Prostate gland (tissue), 2 donors: ENCODE measurements at regions not wholly inside any gene's neighbourhood (a gene's known extent, or its start where the extent isn't known, plus 50 kb on each side); places are given as distances from the start of the nearest gene placed in this dataset.

Experiments used
- DNase-seq: peaks from one replicate; pipeline ENCODE4 v3.0.0-alpha.2; 2019; ENCODE audit warnings: low spot score
- H3K27ac ChIP-seq, 2 donors: fragments of 200-600 bp; sonication (generic); 2 replicates each; pipeline ENCODE4 v1.5.1; 2017 to 2019
- H3K27me3 ChIP-seq: fragments of 200-600 bp; sonication (generic); replicated peaks from 2 replicates; pipeline ENCODE4 v1.5.1; 2019; ENCODE audit not compliant: insufficient read depth
- H3K36me3 ChIP-seq, 2 donors: fragments of 200-600 bp; sonication (generic); 1 replicate in 1 of 2; 2 replicates in 1 of 2; pipeline versions ENCODE4 v1.5.1 to v1.8.1; 2017 to 2019
- H3K4me1 ChIP-seq: fragments of 200-600 bp; sonication (generic); replicated peaks from 2 replicates; pipeline ENCODE4 v1.5.1; 2019
- H3K4me3 ChIP-seq, 2 donors: fragments of 200-600 bp; sonication (generic); 2 replicates each; pipeline ENCODE4 v1.5.1; 2017 to 2019
- H3K9me3 ChIP-seq: fragments of 200-600 bp; sonication (generic); 2 replicates; pipeline ENCODE4 v1.5.1; 2017
- POLR2A ChIP-seq: fragments of 450-650 bp; IDR thresholded peaks from one replicate; pipeline ENCODE4 v1.6.1; 2016; ENCODE audit warnings: antibody characterized with exemption, mild to moderate bottlenecking
- POLR2AphosphoS5 ChIP-seq: sonication (generic); formaldehyde crosslinking; IDR thresholded peaks from one replicate; pipeline ENCODE4 v1.6.1; 2017; ENCODE audit warnings: antibody characterized with exemption
- WGBS: methylation state at CpG from one replicate; pipeline ENCODE4 v1.1.5; 2018; 5-methylcytosine and 5-hydroxymethylcytosine counted together
- intact Hi-C: fragments of 100-400 bp; cut with DNase I; formaldehyde crosslinking; loops from one replicate; pipeline ENCODE4 v1.14.2; 2022
- TF ChIP-seq, protein P1 (sequence below), 4 experiments: fragments of 200-600 bp in 2 of 4; fragments of 450-650 bp in 2 of 4; sonication (generic) in 2 of 4; IDR thresholded peaks; 1 replicate in 3 of 4; 2 replicates in 1 of 4; pipeline ENCODE4 v1.5.1; 2016 to 2019; ENCODE audit warnings: antibody characterized with exemption in 4 of 4, mild to moderate bottlenecking in 2 of 4, moderate library complexity in 2 of 4

- DNase-seq = no peak
- no peak for TF ChIP-seq POLR2AphosphoS5
- no peak for TF ChIP-seq POLR2A
- no peaks in the 10 kb centered on the region for H3K27me3 ChIP-seq
- H3K4me1 ChIP-seq = no peaks in the 10 kb centered on the region
- no peak overlapping the region for H3K27ac ChIP-seq
- no peak overlapping the region for H3K4me3 ChIP-seq
- 63% methylated on average over 7 of the region's 7 CpGs for WGBS
- intact Hi-C loops = no loop called here
- no peaks in the 10 kb centered on the region for H3K36me3 ChIP-seq
- H3K9me3 ChIP-seq = no peaks in the 10 kb centered on the region
Observed at GRCh38 chr13:76131551-76131950, 495.4 kb downstream of the LMO7 start.

GRCh38 chr13:76129305-76130000 lies 493.3 kb downstream of the LMO7 start:
- Histone ChIP-seq H3K27ac (no peak overlapping the region), H3K27me3 (no peaks in the 10 kb centered on the region), H3K36me3 (no peaks in the 10 kb centered on the region), H3K9me3 (no peaks in the 10 kb centered on the region), H3K4me1 (no peaks in the 10 kb centered on the region), H3K4me3 (no peak overlapping the region)
- intact Hi-C loops = no loop called here
- TF ChIP-seq POLR2AphosphoS5 (no peak), POLR2A (no peak)
- TF ChIP-seq, protein P1, sequence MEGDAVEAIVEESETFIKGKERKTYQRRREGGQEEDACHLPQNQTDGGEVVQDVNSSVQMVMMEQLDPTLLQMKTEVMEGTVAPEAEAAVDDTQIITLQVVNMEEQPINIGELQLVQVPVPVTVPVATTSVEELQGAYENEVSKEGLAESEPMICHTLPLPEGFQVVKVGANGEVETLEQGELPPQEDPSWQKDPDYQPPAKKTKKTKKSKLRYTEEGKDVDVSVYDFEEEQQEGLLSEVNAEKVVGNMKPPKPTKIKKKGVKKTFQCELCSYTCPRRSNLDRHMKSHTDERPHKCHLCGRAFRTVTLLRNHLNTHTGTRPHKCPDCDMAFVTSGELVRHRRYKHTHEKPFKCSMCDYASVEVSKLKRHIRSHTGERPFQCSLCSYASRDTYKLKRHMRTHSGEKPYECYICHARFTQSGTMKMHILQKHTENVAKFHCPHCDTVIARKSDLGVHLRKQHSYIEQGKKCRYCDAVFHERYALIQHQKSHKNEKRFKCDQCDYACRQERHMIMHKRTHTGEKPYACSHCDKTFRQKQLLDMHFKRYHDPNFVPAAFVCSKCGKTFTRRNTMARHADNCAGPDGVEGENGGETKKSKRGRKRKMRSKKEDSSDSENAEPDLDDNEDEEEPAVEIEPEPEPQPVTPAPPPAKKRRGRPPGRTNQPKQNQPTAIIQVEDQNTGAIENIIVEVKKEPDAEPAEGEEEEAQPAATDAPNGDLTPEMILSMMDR (IDR thresholded peaks at IDR 0.05) = no peak
- no peak for DNase-seq
- 48% methylated on average over 6 of the region's 6 CpGs for WGBS

- no peak overlapping the region for H3K4me3 ChIP-seq
- no peaks in the 10 kb centered on the region for H3K9me3 ChIP-seq
- DNase-seq = no peak
- TF ChIP-seq, protein P1 (IDR thresholded peaks at IDR 0.05) = no peak
- no peak for TF ChIP-seq POLR2AphosphoS5
- no peak for TF ChIP-seq POLR2A
- no peaks in the 10 kb centered on the region for H3K27me3 ChIP-seq
- H3K36me3 ChIP-seq = no peaks in the 10 kb centered on the region
- H3K27ac ChIP-seq = no peak overlapping the region
- intact Hi-C loops = no loop called here
- no peaks in the 10 kb centered on the region for H3K4me1 ChIP-seq
Observed at GRCh38 chr13:76127922-76128321, 491.8 kb downstream of the LMO7 start.

- intact Hi-C loops = no loop called here
- TF ChIP-seq POLR2AphosphoS5 (no peak), POLR2A (no peak)
- TF ChIP-seq, protein P1 (IDR thresholded peaks at IDR 0.05) = no peak
- H3K4me3 ChIP-seq = no peak overlapping the region
- H3K27ac ChIP-seq = no peak overlapping the region
- DNase-seq = no peak
- no peaks in the 10 kb centered on the region for H3K4me1 ChIP-seq
- H3K36me3 ChIP-seq = no peaks in the 10 kb centered on the region
- no peaks in the 10 kb centered on the region for H3K9me3 ChIP-seq
- no peaks in the 10 kb centered on the region for H3K27me3 ChIP-seq
Observed at GRCh38 chr13:76123548-76123947, 487.4 kb downstream of the LMO7 start.

DNA sequence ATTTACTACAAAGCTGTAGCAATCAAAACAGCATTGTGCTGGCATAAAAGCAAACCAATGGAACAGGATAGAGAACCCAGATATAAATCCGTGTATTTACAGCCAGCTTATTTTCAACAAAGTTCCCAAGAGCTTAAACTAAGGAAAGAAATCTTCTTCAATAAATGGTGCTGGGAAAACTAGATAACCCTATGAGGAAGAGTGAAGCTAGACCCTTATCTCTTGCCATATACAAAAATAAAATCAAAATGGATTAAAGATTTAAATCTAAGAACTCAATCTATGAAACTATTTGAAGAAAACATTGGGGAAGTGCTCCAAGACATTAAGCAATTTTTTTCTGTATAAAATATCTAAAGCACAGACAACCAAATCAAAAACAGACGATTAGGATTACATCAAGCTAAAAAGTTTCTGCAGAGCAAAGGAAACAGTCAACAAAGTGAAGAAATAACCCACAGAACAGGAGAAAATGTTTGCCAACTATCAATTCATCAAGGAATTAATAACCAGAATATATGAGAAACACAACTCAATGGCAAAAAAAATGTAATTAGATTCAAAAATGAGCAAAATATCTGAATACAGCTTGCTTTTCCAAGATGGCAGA lies 480.7 kb downstream of the LMO7 start:
- H3K27ac ChIP-seq = no peak overlapping the region
- intact Hi-C loops = no loop called here
- 72% methylated on average over 2 of the region's 2 CpGs for WGBS

More for the DNA sequence above, 480.7 kb downstream of the LMO7 start:
- H3K4me3 ChIP-seq = no peak overlapping the region
- H3K4me1 ChIP-seq = no peaks in the 10 kb centered on the region
- DNase-seq = no peak
- H3K27me3 ChIP-seq = no peaks in the 10 kb centered on the region
- no peaks in the 10 kb centered on the region for H3K9me3 ChIP-seq
- TF ChIP-seq, protein P1 (IDR thresholded peaks at IDR 0.05) = no peak
- TF ChIP-seq POLR2AphosphoS5 = no peak
- no peak for TF ChIP-seq POLR2A
- H3K36me3 ChIP-seq = no peaks in the 10 kb centered on the region
